CD4-positive, alpha-beta T cell treated with Interleukin-17A for 1 hour (primary cell): ENCODE measurements at regions not wholly inside any gene's neighbourhood (a gene's known extent, or its start where the extent isn't known, plus 50 kb on each side); places are given as distances from the start of the nearest gene placed in this dataset.

Source experiments
- DNase-seq: peaks from one replicate; pipeline ENCODE4 v3.0.0-alpha.2; 2020

GRCh38 chr1:239606850-239607400 is 220.6 kb downstream of the CHRM3 start:
- no peak for DNase-seq

DNA sequence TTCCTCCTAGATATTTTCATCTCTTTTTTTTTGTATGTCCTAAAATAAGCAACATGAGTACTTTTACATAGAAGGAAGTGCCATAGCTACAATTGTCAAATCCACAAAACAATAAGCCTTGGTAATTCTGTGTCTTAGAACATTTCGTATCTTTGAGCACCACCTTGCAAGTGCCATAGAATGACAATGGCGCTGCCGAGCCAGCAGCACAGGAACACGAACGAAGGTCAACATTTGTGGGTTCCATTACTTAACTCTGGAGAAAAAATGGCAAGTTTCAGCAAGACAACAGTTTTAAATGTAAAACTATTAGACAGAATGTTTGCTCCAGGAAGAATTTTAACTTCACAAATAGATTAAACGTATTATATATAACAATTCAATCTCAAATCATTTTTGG is 222.1 kb downstream of the CHRM3 start:
- DNase-seq: no peak

DNA sequence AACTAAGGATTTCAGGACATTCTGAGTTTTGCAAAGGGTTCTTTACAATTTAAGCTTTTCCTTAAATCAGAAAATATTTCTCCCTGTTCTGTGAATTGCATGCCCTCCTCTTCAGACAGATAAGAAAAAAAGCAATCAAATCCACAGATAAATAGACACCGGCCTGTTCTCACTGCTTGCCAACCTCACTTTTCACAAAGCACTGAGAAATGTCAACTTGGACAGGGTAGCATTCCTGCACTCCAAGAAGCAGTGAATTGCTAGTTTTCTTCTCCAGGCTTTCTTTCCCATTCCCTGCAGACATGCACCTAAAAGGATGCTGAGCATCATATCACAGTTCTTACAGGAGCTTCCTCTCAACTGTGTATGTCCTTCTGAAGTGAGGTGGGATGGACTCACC is 226.0 kb downstream of the CHRM3 start:
- DNase-seq: no peak

GRCh38 chr1:239616673-239617072 is 230.3 kb downstream of the CHRM3 start:
- no peak for DNase-seq

DNA sequence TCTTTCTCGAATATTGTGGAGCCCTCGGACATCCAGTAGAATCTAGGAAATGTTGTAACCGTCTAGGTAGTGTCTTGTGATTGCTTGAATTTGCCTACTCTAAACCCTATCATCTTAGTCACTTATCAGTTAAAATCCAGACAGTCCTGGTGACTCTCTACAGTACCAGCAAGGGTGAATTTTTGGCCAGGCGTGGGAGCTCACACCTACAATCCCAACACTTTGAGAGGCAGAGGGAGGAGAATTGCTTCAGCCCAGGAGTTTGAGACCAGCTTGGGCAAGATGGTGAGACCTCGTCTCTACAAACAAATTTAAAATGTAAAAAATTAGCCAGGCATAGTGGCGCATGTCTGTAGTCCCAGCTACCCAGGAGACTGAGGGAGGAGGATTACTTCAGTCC is 230.9 kb downstream of the CHRM3 start:
- no peak for DNase-seq

GRCh38 chr1:239617731-239618130 is 231.4 kb downstream of the CHRM3 start:
- no peak for DNase-seq

DNA sequence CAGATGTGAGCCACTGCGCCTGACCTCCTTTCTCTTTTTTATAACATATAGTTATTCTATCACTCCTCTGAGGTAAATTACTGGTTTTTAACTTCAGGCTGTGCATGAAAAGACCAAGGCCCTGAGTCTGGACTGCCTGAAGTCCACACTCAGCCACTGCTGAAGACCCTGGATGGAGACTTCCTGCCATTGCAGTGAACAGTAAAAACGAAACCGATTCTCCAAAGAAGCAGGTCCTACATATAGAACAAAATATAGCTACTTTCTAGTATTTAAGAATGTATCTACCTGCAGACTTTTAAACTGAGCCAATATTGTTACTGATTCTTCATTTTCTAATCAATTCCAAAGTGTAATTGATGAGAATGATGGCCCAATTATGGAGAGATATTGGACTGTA is 232.8 kb downstream of the CHRM3 start:
- no peak for DNase-seq

DNA sequence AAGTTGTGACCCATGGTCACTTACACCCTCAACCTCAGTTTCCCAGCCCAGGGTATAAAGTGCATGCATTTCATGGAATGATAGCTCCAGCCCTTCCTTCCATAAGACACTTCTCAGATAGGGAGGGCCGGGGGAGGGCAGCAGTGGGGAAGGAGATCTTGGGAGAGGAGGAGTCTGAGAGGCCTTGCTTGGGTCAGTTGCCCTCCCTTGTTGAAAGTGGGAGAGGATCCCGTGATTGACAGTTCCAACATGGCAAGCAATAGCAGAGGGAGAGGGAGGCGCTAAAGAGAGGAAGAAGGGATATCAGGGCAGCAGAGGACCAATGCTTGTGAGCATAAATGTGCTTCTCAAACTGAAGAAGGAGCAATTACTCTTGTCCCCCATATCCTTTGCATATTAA is 244.4 kb downstream of the CHRM3 start:
- no peak for DNase-seq

- no peak for DNase-seq
These were observed 247.1 kb downstream of the CHRM3 start for GRCh38 chr1:239633432-239633831.

GRCh38 chr1:239635276-239635675 is 248.9 kb downstream of the CHRM3 start:
- DNase-seq: no peak

GRCh38 chr1:239636347-239636746 is 250.0 kb downstream of the CHRM3 start:
- no peak for DNase-seq

- no peak for DNase-seq
These were observed 258.2 kb downstream of the CHRM3 start for GRCh38 chr1:239644604-239645003.

DNA sequence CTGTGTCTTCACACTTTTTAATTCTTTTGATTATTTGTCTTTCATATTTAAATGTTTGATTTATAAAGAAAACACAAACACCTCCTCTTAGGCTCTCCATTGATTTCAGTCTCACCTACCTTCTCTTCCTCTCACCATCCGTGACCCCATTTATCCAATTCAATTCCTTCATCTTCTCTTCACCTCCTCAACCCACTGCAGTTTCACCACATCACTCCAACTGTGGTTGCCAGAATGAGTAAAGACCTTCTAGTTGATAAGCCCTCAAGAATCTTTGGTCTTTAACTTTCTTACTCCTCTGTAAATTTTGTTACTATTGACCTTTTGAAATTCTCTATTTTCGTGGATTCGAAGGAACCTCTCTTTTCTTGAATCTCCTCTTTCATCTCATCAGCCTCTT is 260.7 kb downstream of the CHRM3 start:
- no peak for DNase-seq

GRCh38 chr1:239647964-239648632 is 261.7 kb downstream of the CHRM3 start:
- no peak for DNase-seq

GRCh38 chr1:239655023-239655422 is 268.7 kb downstream of the CHRM3 start:
- DNase-seq: no peak

- DNase-seq: no peak
These were observed 270.9 kb downstream of the CHRM3 start for GRCh38 chr1:239657291-239657690.

DNA sequence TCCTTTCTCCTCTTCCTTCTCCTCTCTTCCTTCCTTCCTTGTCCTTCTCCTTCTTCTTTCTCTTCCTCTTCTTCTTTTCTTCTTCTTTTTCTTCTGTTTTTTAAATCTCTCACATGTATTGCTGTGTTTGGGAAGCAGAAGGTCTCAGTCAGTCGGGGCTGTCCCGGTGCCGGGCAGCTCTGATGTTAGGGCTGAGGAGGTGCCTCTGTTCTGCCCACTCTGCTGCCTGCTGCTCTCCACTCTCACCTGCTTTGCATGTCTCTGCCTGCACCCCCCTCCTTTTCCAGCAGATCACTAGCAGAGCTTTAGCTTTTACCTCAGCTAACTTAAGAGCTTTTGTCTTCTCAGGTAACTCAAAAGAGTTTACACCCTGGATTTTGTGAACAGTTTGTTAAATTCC is 276.6 kb downstream of the CHRM3 start:
- no peak for DNase-seq

- no peak for DNase-seq
These were observed 285.9 kb downstream of the CHRM3 start for GRCh38 chr1:239672256-239672655.

GRCh38 chr1:239675735-239676134 is 289.4 kb downstream of the CHRM3 start:
- no peak for DNase-seq

DNA sequence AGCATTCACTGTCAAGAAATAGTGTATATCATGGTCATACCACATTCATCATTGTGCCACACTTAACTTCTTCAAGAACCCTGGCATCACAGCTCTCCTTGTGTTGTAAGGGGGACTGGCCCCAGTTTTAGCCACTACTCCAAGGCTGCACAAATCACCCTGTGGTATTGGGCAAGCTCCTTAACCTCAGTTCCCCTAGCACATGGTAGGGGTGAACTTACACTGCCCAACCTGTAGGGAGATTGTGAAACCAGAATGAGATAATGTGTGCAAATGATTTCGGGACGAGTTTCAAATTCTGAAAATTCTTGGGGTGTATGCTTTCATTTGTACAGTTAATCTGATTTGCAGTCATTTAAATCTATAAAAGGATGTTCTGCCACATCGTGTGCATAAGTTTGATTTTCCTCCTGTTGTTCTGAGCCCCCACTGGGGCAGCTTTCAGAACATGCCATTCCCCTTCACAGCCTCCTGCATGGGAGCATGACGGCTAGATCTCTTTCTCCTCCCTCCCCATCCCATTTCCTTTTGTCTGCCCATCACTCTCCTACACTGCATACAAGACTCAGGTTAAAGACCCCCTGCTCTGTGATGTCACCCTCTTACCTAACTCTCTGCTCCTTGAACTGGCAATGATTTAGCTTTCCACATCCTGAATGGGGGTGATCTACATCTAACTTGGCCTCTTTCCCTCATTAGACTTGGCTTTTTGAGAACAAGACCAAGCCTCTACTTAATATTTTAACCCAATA is 290.3 kb downstream of the CHRM3 start:
- no peak for DNase-seq

GRCh38 chr1:239677362-239677761 is 291.0 kb downstream of the CHRM3 start:
- no peak for DNase-seq

- DNase-seq: no peak
These were observed 291.8 kb downstream of the CHRM3 start for GRCh38 chr1:239678181-239678580.

DNA sequence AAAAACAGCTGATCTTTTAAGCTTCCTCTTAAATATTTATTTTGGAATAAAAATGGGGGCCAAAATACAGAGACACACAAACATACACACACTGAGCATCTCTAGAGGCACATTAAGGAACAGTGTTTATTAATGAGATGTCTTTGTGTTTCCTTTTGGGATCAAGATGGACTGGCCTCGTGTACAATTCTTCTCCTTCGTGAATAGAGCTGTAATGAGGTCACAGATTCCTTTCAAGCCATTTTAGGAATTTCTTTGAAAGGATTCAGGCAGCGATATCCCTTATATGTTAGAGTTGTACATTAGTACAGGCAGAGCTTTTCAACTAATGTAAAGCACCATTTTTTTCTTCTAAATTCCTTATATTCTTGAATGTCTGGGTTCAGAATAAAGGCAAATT is 295.7 kb downstream of the CHRM3 start:
- no peak for DNase-seq

DNA sequence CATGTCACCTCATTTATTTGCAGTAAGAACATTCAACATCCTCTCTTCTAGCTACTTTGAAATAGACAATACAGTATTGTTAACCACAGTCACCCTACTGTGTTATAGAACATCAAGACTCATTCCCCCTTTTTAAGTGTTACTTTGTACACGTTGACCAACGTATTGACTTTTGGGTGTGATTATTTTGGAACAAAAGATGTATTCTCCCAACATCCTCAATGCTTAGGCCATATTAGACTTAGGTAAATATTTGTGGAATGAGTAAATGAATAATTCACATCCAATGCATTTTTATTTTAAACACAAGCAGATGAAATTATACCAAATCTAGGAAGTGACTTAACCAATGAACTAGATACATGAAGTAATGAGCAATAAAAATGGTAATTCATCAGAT is 296.6 kb downstream of the CHRM3 start:
- DNase-seq: no peak

- DNase-seq: no peak
These were observed 300.0 kb downstream of the CHRM3 start for GRCh38 chr1:239686386-239686785.
